ENCODE measurements at regions not wholly inside any gene's neighbourhood (a gene's known extent, or its start where the extent isn't known, plus 50 kb on each side); places are given as distances from the start of the nearest gene placed in this dataset.

DNA sequence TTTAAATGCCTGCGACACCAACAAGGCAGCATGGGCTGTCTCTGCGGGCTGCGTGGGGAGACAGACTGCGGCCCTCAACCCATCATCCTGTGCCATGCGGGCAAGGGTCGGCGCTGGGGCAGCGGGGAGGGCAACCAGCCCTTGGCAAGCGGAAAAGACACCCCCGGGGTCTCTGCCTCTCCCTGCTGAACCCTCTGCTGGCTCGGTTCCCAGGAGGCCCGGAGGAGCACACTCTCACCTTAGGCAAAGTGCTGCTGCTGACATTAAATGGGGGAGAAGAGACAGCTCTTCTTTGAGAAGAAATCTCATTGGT, 129.6 kb upstream of the PPP1R26 start:
- ATAC-seq: no peak

DNA sequence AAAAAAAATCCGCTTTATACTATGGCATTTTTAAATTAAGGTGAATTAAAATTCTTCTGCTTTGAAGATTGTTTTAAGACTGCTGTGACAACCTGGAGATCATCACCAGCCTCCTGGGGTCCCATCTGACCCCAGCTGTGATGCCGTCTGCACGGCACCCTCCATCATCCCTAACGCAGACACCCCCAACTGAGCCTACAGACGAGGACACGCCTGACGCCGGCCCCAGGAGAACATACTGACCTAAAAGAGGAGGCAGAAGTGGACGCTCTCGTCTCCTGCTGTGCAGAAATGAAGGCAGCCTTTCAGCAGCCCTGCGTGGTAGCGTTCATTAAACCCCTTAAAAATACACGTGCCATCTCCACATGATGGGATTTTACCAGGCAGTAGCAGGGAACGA, 125.6 kb upstream of the PPP1R26 start:
- TF ChIP-seq TCF4 (CRISPR knock-in tag; IDR thresholded peaks at IDR 0.05; ENCODE audit: borderline replicate concordance): no peak
- no peak for TF ChIP-seq BACH2 (CRISPR knock-in tag; IDR thresholded peaks at IDR 0.05; ENCODE audit: borderline replicate concordance)
- TF ChIP-seq ESRRG (CRISPR knock-in tag; IDR thresholded peaks at IDR 0.05): no peak
- no peak for TF ChIP-seq PPARA (CRISPR knock-in tag; IDR thresholded peaks at IDR 0.05; ENCODE audit: borderline replicate concordance)
- no peak for TF ChIP-seq CSDC2 (CRISPR knock-in tag; IDR thresholded peaks at IDR 0.05)
- TF ChIP-seq TOX (CRISPR knock-in tag; IDR thresholded peaks at IDR 0.05; ENCODE audit: borderline replicate concordance): no peak
- TF ChIP-seq, protein P1, sequence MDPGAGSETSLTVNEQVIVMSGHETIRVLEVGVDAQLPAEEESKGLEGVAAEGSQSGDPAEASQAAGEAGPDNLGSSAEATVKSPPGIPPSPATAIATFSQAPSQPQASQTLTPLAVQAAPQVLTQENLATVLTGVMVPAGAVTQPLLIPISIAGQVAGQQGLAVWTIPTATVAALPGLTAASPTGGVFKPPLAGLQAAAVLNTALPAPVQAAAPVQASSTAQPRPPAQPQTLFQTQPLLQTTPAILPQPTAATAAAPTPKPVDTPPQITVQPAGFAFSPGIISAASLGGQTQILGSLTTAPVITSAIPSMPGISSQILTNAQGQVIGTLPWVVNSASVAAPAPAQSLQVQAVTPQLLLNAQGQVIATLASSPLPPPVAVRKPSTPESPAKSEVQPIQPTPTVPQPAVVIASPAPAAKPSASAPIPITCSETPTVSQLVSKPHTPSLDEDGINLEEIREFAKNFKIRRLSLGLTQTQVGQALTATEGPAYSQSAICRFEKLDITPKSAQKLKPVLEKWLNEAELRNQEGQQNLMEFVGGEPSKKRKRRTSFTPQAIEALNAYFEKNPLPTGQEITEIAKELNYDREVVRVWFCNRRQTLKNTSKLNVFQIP (CRISPR knock-in tag; IDR thresholded peaks at IDR 0.05; ENCODE audit: borderline replicate concordance, low read depth): no peak
- no peak for TF ChIP-seq OSR1 (CRISPR knock-in tag; IDR thresholded peaks at IDR 0.05)
- TF ChIP-seq, protein P2, sequence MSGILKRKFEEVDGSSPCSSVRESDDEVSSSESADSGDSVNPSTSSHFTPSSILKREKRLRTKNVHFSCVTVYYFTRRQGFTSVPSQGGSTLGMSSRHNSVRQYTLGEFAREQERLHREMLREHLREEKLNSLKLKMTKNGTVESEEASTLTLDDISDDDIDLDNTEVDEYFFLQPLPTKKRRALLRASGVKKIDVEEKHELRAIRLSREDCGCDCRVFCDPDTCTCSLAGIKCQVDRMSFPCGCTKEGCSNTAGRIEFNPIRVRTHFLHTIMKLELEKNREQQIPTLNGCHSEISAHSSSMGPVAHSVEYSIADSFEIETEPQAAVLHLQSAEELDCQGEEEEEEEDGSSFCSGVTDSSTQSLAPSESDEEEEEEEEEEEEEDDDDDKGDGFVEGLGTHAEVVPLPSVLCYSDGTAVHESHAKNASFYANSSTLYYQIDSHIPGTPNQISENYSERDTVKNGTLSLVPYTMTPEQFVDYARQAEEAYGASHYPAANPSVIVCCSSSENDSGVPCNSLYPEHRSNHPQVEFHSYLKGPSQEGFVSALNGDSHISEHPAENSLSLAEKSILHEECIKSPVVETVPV (CRISPR knock-in tag; IDR thresholded peaks at IDR 0.05): no peak
- no peak for TF ChIP-seq ZFP3 (CRISPR knock-in tag; IDR thresholded peaks at IDR 0.05)
- ATAC-seq: no peak

More for the DNA sequence above, 129.6 kb upstream of the PPP1R26 start:
- no peak for TF ChIP-seq SNAI2 (CRISPR knock-in tag; IDR thresholded peaks at IDR 0.05)
- no peak for TF ChIP-seq CSDC2 (CRISPR knock-in tag; IDR thresholded peaks at IDR 0.05)
- no peak for TF ChIP-seq ARNTL (CRISPR knock-in tag; IDR thresholded peaks at IDR 0.05; ENCODE audit: borderline replicate concordance, low read depth)
- TF ChIP-seq ZFP30 (CRISPR knock-in tag; IDR thresholded peaks at IDR 0.05): no peak
- TF ChIP-seq ZNF70 (CRISPR knock-in tag; IDR thresholded peaks at IDR 0.05): no peak
- TF ChIP-seq, protein P1 (CRISPR knock-in tag; IDR thresholded peaks at IDR 0.05; ENCODE audit: borderline replicate concordance, low read depth): no peak
- TF ChIP-seq, protein P3, sequence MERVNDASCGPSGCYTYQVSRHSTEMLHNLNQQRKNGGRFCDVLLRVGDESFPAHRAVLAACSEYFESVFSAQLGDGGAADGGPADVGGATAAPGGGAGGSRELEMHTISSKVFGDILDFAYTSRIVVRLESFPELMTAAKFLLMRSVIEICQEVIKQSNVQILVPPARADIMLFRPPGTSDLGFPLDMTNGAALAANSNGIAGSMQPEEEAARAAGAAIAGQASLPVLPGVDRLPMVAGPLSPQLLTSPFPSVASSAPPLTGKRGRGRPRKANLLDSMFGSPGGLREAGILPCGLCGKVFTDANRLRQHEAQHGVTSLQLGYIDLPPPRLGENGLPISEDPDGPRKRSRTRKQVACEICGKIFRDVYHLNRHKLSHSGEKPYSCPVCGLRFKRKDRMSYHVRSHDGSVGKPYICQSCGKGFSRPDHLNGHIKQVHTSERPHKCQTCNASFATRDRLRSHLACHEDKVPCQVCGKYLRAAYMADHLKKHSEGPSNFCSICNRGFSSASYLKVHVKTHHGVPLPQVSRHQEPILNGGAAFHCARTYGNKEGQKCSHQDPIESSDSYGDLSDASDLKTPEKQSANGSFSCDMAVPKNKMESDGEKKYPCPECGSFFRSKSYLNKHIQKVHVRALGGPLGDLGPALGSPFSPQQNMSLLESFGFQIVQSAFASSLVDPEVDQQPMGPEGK (CRISPR knock-in tag; IDR thresholded peaks at IDR 0.05; ENCODE audit: borderline replicate concordance): no peak
- no peak for TF ChIP-seq OSR1 (CRISPR knock-in tag; IDR thresholded peaks at IDR 0.05)
- no peak for TF ChIP-seq ZC3H10 (CRISPR knock-in tag; IDR thresholded peaks at IDR 0.05)
- no peak for TF ChIP-seq GLIS3 (CRISPR knock-in tag; IDR thresholded peaks at IDR 0.05)
- TF ChIP-seq, protein P4, sequence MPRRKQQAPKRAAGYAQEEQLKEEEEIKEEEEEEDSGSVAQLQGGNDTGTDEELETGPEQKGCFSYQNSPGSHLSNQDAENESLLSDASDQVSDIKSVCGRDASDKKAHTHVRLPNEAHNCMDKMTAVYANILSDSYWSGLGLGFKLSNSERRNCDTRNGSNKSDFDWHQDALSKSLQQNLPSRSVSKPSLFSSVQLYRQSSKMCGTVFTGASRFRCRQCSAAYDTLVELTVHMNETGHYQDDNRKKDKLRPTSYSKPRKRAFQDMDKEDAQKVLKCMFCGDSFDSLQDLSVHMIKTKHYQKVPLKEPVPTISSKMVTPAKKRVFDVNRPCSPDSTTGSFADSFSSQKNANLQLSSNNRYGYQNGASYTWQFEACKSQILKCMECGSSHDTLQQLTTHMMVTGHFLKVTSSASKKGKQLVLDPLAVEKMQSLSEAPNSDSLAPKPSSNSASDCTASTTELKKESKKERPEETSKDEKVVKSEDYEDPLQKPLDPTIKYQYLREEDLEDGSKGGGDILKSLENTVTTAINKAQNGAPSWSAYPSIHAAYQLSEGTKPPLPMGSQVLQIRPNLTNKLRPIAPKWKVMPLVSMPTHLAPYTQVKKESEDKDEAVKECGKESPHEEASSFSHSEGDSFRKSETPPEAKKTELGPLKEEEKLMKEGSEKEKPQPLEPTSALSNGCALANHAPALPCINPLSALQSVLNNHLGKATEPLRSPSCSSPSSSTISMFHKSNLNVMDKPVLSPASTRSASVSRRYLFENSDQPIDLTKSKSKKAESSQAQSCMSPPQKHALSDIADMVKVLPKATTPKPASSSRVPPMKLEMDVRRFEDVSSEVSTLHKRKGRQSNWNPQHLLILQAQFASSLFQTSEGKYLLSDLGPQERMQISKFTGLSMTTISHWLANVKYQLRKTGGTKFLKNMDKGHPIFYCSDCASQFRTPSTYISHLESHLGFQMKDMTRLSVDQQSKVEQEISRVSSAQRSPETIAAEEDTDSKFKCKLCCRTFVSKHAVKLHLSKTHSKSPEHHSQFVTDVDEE (CRISPR knock-in tag; IDR thresholded peaks at IDR 0.05): no peak
- no peak for TF ChIP-seq ISL1 (CRISPR knock-in tag; IDR thresholded peaks at IDR 0.05)

DNA sequence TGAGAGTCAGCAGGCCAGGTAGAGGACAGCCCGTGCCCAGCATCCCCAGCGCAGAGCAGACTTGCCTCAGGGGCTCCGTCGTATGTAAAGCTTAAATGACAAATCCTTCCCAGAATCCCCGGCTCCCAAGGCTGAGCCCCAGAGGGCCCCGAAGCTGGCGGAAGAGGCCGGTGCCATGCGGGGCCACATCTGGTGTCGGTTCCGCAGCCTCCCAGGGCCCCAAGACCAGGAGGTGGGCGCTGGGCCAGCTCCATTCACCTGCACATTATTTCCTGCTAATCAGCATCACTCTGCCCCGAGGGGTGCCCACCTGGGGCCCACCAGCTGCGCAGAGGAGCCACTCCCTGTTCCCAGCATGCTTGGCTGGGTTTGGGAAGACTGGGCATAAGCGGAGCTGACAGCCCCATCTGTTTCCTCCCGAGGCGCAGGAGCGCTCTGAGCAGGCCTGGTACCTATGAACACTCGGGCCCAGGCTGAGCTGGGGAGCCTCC, 124.0 kb upstream of the PPP1R26 start:
- no peak for ATAC-seq
- TF ChIP-seq ISL1 (CRISPR knock-in tag; IDR thresholded peaks at IDR 0.05) (no peak), OSR1 (CRISPR knock-in tag; IDR thresholded peaks at IDR 0.05) (no peak), PPARA (CRISPR knock-in tag; IDR thresholded peaks at IDR 0.05; ENCODE audit: borderline replicate concordance) (no peak), GLIS3 (CRISPR knock-in tag; IDR thresholded peaks at IDR 0.05) (no peak)
- TF ChIP-seq, protein P2 (CRISPR knock-in tag; IDR thresholded peaks at IDR 0.05): no peak
- TF ChIP-seq, protein P5, sequence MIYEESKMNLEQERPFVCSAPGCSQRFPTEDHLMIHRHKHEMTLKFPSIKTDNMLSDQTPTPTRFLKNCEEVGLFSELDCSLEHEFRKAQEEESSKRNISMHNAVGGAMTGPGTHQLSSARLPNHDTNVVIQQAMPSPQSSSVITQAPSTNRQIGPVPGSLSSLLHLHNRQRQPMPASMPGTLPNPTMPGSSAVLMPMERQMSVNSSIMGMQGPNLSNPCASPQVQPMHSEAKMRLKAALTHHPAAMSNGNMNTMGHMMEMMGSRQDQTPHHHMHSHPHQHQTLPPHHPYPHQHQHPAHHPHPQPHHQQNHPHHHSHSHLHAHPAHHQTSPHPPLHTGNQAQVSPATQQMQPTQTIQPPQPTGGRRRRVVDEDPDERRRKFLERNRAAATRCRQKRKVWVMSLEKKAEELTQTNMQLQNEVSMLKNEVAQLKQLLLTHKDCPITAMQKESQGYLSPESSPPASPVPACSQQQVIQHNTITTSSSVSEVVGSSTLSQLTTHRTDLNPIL (CRISPR knock-in tag; IDR thresholded peaks at IDR 0.05; ENCODE audit: low read depth): no peak

Measured in SK-N-SH treated with all-trans-retinoic acid at 6 μM for 48 hours (cell line).